ENCODE measurements at regions not wholly inside any gene's neighbourhood (a gene's known extent, or its start where the extent isn't known, plus 50 kb on each side); places are given as distances from the start of the nearest gene placed in this dataset.

DNA sequence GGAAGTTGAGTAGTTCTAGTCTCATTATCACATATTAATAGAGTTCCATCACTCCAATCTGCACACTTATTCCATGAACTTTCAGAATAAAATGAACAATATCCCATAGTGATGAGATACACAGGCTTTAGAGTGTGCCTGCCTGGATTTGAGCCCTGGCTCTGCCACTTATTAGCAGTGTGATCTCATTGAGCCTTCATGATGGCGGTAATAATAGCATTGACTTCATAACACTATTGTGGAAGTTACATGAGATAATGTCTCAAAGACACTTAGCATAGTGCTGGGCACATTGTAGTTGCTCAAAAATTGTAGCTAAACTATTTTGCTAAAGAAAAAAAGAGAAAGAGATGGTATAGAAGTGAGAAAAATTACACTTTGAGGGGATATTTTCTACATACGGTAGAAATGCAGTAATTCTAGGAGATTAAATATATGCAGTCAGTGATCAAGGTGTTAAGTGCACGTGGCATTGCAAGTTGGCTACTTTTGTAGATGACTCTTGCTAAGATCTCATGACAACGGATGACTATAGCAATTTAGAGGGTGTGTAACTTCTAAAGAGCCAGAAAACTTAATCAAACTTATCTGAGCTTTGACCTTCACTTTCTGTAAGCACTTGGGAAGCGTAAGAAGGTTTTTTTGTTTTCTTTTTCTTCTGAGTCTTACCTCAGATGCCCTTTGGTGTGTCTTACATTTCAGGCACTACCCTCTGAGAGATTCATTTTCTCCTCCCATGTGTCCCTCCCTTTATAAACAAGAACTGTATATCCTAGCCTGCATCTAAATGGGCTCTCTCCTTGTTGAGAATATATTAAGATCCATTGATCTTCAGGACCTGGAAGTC is 380.6 kb upstream of the NR3C2 start:
- TF ChIP-seq CTCF (IDR thresholded peaks at IDR 0.05) (no peak), EP300 (IDR thresholded peaks at IDR 0.05) (no peak), POLR2A (IDR thresholded peaks at IDR 0.05) (no peak), POLR2AphosphoS5 (IDR thresholded peaks at IDR 0.05) (no peak)
- Histone ChIP-seq H3K9me3 (no peaks in the 10 kb centered on the region), H3K27me3 (no peaks in the 10 kb centered on the region), H3K4me1 (no peaks in the 10 kb centered on the region), H3K4me3 (no peak overlapping the region), H3K27ac (no peak overlapping the region), H3K36me3 (no peaks in the 10 kb centered on the region)
- DNase-seq (ENCODE audit: low spot score in 2 of 2): no peak
- 84% methylated on average over 5 of the region's 5 CpGs for WGBS

DNA sequence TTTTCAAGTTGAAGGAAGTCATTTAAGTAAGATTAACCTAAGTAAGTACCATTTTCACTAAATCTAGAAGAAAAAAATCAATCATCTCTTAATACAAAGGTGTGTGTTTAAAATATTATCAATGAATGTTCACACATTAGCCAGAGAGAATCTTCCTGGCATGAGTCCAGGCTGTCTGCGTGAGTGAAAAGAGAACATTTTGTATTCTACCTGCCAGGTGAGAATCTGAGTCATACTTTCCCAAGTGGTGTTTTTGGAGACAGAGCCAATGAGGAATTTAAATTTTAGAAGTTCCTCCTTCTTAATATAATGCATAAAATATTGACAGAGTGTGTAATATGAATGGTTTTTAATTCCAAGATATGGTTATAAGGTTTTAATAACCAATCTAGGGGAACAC is 371.8 kb upstream of the NR3C2 start:
- TF ChIP-seq POLR2AphosphoS5 (IDR thresholded peaks at IDR 0.05) (no peak), EP300 (IDR thresholded peaks at IDR 0.05) (no peak), POLR2A (IDR thresholded peaks at IDR 0.05) (no peak), CTCF (IDR thresholded peaks at IDR 0.05) (no peak)

DNA sequence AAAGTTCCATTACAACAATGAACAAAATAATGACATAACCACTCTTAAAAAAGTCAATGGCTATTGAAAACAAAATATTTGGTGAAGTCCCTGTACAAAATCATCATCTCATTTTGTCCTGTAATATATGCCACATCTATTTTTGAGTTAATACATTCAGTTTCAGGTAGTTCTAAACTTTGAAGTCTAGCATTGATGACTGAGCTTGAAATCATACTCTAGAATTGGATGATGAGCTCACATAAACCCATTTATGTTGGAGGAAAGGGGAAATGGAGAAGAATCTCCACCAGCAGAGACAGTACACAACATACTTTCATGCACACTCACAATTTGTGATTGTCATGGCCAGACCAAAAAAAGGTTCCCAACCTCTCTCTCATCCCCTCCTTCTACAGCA is 371.1 kb upstream of the NR3C2 start:
- no peaks in the 10 kb centered on the region for H3K4me1 ChIP-seq
- TF ChIP-seq CTCF (IDR thresholded peaks at IDR 0.05): no peak
- no peak for TF ChIP-seq EP300 (IDR thresholded peaks at IDR 0.05)
- TF ChIP-seq POLR2AphosphoS5 (IDR thresholded peaks at IDR 0.05): no peak
- no peak for TF ChIP-seq POLR2A (IDR thresholded peaks at IDR 0.05)
- no peak overlapping the region for H3K27ac ChIP-seq
- no peaks in the 10 kb centered on the region for H3K27me3 ChIP-seq
- DNase-seq (ENCODE audit: low spot score in 2 of 2): no peak
- H3K4me3 ChIP-seq: no peak overlapping the region
- H3K9me3 ChIP-seq: no peaks in the 10 kb centered on the region
- no peaks in the 10 kb centered on the region for H3K36me3 ChIP-seq

More for the DNA sequence above, 371.8 kb upstream of the NR3C2 start:
- 51% methylated on average over 1 of the region's 1 CpG for WGBS
- Histone ChIP-seq H3K4me1 (no peaks in the 10 kb centered on the region), H3K9me3 (no peaks in the 10 kb centered on the region), H3K4me3 (no peak overlapping the region), H3K36me3 (no peaks in the 10 kb centered on the region), H3K27ac (no peak overlapping the region), H3K27me3 (no peaks in the 10 kb centered on the region)
- no peak for DNase-seq (ENCODE audit: low spot score in 2 of 2)

- no peak overlapping the region for H3K4me3 ChIP-seq
- no peaks in the 10 kb centered on the region for H3K36me3 ChIP-seq
- TF ChIP-seq POLR2A (IDR thresholded peaks at IDR 0.05) (no peak), POLR2AphosphoS5 (IDR thresholded peaks at IDR 0.05) (no peak), EP300 (IDR thresholded peaks at IDR 0.05) (no peak), CTCF (IDR thresholded peaks at IDR 0.05) (no peak)
- no peaks in the 10 kb centered on the region for H3K4me1 ChIP-seq
- H3K27me3 ChIP-seq: no peaks in the 10 kb centered on the region
- no peak for DNase-seq (ENCODE audit: low spot score in 2 of 2)
- H3K27ac ChIP-seq: no peak overlapping the region
- H3K9me3 ChIP-seq: no peaks in the 10 kb centered on the region
- WGBS: 41% methylated on average over 3 of the region's 3 CpGs
Measured at GRCh38 chr4:148812101-148812500, 369.9 kb upstream of the NR3C2 start.

DNA sequence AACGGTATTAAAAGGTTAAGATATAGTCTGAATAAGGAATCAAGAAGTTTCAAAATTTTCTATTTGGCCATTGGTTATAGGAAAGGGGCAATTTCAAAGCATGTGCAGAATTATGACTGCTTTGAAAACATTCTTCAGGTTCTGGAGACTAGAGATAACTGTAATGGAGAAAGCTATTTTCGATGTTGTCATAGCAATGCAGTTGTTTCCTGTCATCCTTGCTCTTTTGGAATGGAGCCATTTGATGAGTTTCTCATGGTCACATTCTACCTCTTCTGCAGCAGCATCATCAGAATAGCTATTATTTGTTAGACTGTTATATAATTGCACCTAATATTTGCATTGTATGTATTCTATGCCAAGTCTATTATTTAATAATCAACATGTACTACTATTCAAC is 368.2 kb upstream of the NR3C2 start:
- WGBS: 82% methylated on average over 2 of the region's 2 CpGs
- H3K27ac ChIP-seq: no peak overlapping the region
- H3K27me3 ChIP-seq: no peaks in the 10 kb centered on the region
- TF ChIP-seq EP300 (IDR thresholded peaks at IDR 0.05): no peak
- no peak for TF ChIP-seq POLR2A (IDR thresholded peaks at IDR 0.05)
- TF ChIP-seq POLR2AphosphoS5 (IDR thresholded peaks at IDR 0.05): no peak
- TF ChIP-seq CTCF (IDR thresholded peaks at IDR 0.05): no peak
- H3K36me3 ChIP-seq: no peaks in the 10 kb centered on the region
- no peaks in the 10 kb centered on the region for H3K9me3 ChIP-seq
- no peak overlapping the region for H3K4me3 ChIP-seq
- DNase-seq (ENCODE audit: low spot score in 2 of 2): no peak
- no peaks in the 10 kb centered on the region for H3K4me1 ChIP-seq
